Psoas muscle (tissue), 7 donors: ENCODE measurements at regions not wholly inside any gene's neighbourhood (a gene's known extent, or its start where the extent isn't known, plus 50 kb on each side); places are given as distances from the start of the nearest gene placed in this dataset.

Source experiments
- ATAC-seq, 4 donors: fragments of 200-7000 bp; cut with Tn5 transposase; one replicate each; pipeline ENCODE4 v1.9.1; 2020; ENCODE audit warnings: moderate library complexity in 3 of 4, mild to moderate bottlenecking in 2 of 4
- DNase-seq, 2 donors: peaks; one replicate each; pipeline ENCODE4 v3.0.0-alpha.2; 2020
- H3K27ac ChIP-seq: fragments of 200-600 bp; one replicate; pipeline ENCODE4 v1.8.0; 2022
- H3K27me3 ChIP-seq, 3 donors: fragments of 200-600 bp in 1 of 3; one replicate each; pipeline versions ENCODE4 v1.6.1 to v1.8.0; 2013 to 2022; ENCODE audit warnings: low read length in 2 of 3, mild to moderate bottlenecking in 2 of 3, moderate library complexity in 1 of 3; ENCODE audit not compliant: insufficient read depth in 3 of 3
- H3K36me3 ChIP-seq, 2 donors: fragments of 200-600 bp in 1 of 2; one replicate each; pipeline versions ENCODE4 v1.6.1 to v1.8.0; 2013 to 2022; ENCODE audit warnings: low read depth in 1 of 2, mild to moderate bottlenecking in 1 of 2, moderate library complexity in 1 of 2; ENCODE audit not compliant: insufficient read depth in 1 of 2
- H3K4me1 ChIP-seq: fragments of 200-600 bp; one replicate; pipeline ENCODE4 v1.8.0; 2022
- H3K4me3 ChIP-seq: fragments of 200-600 bp; one replicate; pipeline ENCODE4 v1.8.0; 2022; ENCODE audit warnings: mild to moderate bottlenecking
- H3K9me3 ChIP-seq: fragments of 200-600 bp; one replicate; pipeline ENCODE4 v1.8.0; 2022
- WGBS, 3 donors: extraction: QIAGEN DNeasy Blood & Tissue Kit; methylation state at CpG; one replicate each; pipeline versions ENCODE4 v1.1.6 to v1.1.7; 2013; 5-methylcytosine and 5-hydroxymethylcytosine counted together
- intact Hi-C, 2 donors: fragments of 100-400 bp; cut with DNase I; formaldehyde crosslinking; loops; one replicate each; pipeline versions ENCODE4 v1.11.0 to v1.14.2; 2022
- TF ChIP-seq, protein P1 (sequence below): fragments of 200-600 bp; IDR thresholded peaks from one replicate; pipeline ENCODE4 v1.8.0; 2022; ENCODE audit warnings: antibody characterized with exemption
- donor health status: healthy with polysubstance abuse.
- donor health status: DM: no; HTN: no; CAD: no; lungs with moderate emphysema.
- donor health status: Bipolar disorder and iron deficiency.
- donor health status: healthy.
- donor health status: DM: yes; HTN: yes; CAD: no.
- donor health status: DM: no; HTN: no; CAD: no.
- donor health status: DM: yes; HTN: yes; CAD: no.

DNA sequence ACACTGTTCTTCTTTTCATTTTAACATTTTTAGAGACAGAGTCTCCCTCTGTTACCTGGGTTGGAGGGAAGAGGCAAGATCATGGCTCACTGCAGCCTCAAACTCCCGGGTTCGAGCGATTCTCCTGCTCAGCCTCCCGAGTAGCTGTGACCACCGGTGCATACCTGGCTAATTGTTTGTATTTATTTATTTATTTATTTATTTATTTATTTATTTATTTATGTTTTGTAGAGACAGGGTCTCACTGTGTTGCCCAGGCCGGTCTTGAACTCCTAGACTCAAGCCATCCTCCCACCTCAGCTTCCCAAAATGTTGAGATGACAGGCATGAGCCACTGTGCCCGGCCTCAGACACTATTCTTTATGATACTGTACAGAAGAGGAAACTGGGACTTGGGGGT lies 1176.6 kb upstream of the AUTS2 start:
- H3K4me1 ChIP-seq = no peaks in the 10 kb centered on the region
- H3K36me3 ChIP-seq = no peaks in the 10 kb centered on the region
- no peak overlapping the region for H3K27ac ChIP-seq
- no peak overlapping the region for H3K4me3 ChIP-seq
- TF ChIP-seq, protein P1, sequence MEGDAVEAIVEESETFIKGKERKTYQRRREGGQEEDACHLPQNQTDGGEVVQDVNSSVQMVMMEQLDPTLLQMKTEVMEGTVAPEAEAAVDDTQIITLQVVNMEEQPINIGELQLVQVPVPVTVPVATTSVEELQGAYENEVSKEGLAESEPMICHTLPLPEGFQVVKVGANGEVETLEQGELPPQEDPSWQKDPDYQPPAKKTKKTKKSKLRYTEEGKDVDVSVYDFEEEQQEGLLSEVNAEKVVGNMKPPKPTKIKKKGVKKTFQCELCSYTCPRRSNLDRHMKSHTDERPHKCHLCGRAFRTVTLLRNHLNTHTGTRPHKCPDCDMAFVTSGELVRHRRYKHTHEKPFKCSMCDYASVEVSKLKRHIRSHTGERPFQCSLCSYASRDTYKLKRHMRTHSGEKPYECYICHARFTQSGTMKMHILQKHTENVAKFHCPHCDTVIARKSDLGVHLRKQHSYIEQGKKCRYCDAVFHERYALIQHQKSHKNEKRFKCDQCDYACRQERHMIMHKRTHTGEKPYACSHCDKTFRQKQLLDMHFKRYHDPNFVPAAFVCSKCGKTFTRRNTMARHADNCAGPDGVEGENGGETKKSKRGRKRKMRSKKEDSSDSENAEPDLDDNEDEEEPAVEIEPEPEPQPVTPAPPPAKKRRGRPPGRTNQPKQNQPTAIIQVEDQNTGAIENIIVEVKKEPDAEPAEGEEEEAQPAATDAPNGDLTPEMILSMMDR = no peak
- DNase-seq = no peak
- WGBS, 3 donors = 94 to 96% (median 96%) methylated on average over 7 of the region's 7 CpGs
- no peaks in the 10 kb centered on the region for H3K27me3 ChIP-seq
- H3K9me3 ChIP-seq = no peaks in the 10 kb centered on the region
- ATAC-seq = no peak
- intact Hi-C loops = no loop called here

DNA sequence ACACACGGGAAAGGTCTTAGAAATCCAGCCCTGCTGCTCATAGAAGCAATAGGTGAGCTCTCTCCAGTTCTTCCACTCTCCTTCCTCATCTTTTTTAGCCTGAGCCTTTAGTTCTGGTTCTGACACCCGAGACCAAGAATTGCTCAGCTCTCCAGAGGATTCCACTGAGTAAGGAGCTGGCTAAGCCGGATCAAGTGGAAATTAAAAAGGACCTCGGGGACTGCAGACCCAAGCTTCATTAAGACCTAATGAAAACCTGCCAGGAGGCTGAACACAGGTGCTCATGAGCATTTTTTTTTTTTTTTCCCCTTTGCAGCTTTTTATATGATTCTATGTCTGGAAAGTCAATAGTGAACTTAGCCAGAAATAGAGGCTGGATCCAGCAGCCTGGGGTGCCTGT lies 1176.0 kb upstream of the AUTS2 start:
- H3K27me3 ChIP-seq = no peaks in the 10 kb centered on the region
- H3K36me3 ChIP-seq = no peaks in the 10 kb centered on the region
- H3K9me3 ChIP-seq = no peaks in the 10 kb centered on the region
- ATAC-seq (no peak), DNase-seq (no peak)
- H3K27ac ChIP-seq = no peak overlapping the region
- no peaks in the 10 kb centered on the region for H3K4me1 ChIP-seq
- intact Hi-C loops = no loop called here
- H3K4me3 ChIP-seq = no peak overlapping the region
- 39 to 56% (median 51%) methylated on average over 3 to 4 of the region's 4 CpGs for WGBS, 3 donors
- TF ChIP-seq, protein P1 = no peak

DNA sequence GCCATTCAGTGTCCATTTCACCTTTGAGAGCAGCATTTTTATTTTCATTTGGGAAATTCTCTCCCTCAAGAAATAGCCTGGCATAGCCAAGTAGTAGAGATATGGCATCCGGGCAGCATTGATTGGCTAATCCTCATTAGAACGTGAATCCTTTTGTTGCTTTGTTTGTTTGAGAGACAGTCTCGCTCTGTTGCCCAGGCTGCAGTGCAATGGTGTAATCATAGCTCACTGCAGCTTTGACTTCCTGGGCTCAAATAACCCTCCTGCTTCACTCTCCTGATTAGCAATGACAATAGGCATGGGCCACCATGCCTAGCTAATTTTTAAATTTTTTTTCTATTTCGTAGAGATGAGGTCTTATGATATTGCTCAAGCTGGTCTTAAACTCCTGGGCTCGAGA lies 1174.9 kb upstream of the AUTS2 start:
- no peak overlapping the region for H3K27ac ChIP-seq
- no peaks in the 10 kb centered on the region for H3K4me1 ChIP-seq
- H3K36me3 ChIP-seq = no peaks in the 10 kb centered on the region
- no peaks in the 10 kb centered on the region for H3K9me3 ChIP-seq
- TF ChIP-seq, protein P1 = no peak
- DNase-seq (no peak), ATAC-seq (no peak)
- H3K4me3 ChIP-seq = no peak overlapping the region
- WGBS, 3 donors = 71 to 79% (median 78%) methylated on average over 5 of the region's 5 CpGs
- no peaks in the 10 kb centered on the region for H3K27me3 ChIP-seq
- intact Hi-C loops = no loop called here

DNA sequence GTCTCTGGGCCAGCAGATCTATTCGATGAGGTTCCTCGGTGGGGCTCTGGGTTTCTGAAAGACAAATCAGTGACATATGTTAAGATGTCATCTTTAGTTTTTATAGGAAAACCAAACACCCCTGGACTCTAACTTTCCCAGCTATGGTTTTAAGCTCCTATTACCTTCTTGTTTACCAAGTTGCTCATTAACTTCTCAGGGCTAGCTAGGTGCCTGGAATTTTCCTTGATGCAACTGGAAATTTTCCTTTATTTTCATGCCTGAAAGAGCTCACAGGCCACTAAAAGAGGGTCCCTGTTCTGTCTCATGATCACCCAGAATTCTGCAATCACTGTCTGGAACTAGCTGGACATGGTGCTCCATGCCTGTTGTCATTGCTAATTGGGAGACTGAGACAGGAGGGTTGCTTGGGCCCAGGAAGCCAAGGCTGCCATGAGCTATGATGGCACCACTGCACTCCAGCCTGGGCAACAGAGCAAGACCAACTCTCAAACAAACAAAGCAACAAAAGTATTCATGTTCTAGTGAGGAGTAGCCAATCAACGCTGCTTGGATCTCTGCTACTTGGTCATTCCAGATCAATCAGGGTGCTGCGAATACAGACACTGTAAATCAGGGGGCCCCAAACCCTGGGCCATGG lies 1173.5 kb upstream of the AUTS2 start:
- Histone ChIP-seq H3K27me3 (no peaks in the 10 kb centered on the region), H3K9me3 (no peaks in the 10 kb centered on the region), H3K36me3 (no peaks in the 10 kb centered on the region), H3K4me3 (no peak overlapping the region), H3K27ac (no peak overlapping the region), H3K4me1 (no peaks in the 10 kb centered on the region)
- intact Hi-C loops = no loop called here
- ATAC-seq = no peak
- TF ChIP-seq, protein P1 = no peak
- DNase-seq = no peak
- WGBS, 3 donors = 87 to 92% (median 91%) methylated on average over 4 of the region's 4 CpGs

DNA sequence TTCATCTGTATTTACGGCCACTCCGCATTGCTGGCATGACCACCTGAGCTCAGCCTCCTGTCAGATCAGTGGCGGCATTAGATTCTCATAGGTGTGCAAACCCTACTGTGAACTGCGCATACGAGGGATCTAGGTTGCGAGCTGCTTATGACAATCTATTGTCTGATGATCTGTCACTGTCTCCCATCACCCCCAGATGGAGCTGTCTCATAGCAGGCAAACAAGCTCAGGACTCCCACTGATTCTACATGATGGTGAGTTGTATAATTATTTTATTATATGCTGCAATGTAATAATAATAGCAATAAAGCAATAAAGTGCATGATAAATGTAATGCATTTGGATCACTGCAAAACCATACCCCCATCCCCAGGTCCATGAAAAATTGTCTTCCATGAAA lies 1172.9 kb upstream of the AUTS2 start:
- 88 to 96% (median 94%) methylated on average over 6 of the region's 6 CpGs for WGBS, 3 donors

More for the DNA sequence above, 1172.9 kb upstream of the AUTS2 start:
- Histone ChIP-seq H3K4me1 (no peaks in the 10 kb centered on the region), H3K27me3 (no peaks in the 10 kb centered on the region), H3K4me3 (no peak overlapping the region), H3K9me3 (no peaks in the 10 kb centered on the region), H3K27ac (no peak overlapping the region), H3K36me3 (no peaks in the 10 kb centered on the region)
- no peak for ATAC-seq
- DNase-seq = no peak
- intact Hi-C loops = no loop called here
- TF ChIP-seq, protein P1 = peak; percentile 4
